ENCODE measurements at regions not wholly inside any gene's neighbourhood (a gene's known extent, or its start where the extent isn't known, plus 50 kb on each side); places are given as distances from the start of the nearest gene placed in this dataset.

GRCh38 chr16:51982715-51983680 is 563.9 kb downstream of the TOX3 start:
- TF ChIP-seq RAD21 (CRISPR knock-in tag; IDR thresholded peaks at IDR 0.05): peak; percentile 67
- TF ChIP-seq PPARG (CRISPR knock-in tag; conservative IDR thresholded peaks at IDR 0.05): 0 out of 2 replicates have a peak, but pooled peaks have one; percentile 18
- peak; percentile 80 for TF ChIP-seq CTCF (CRISPR knock-in tag; IDR thresholded peaks at IDR 0.05)
- TF ChIP-seq MXD4 (CRISPR knock-in tag; IDR thresholded peaks at IDR 0.05): no peak
- TF ChIP-seq HCFC1 (IDR thresholded peaks at IDR 0.05; ENCODE audit: low read depth, low read length): no peak
- TF ChIP-seq STAG1 (CRISPR knock-in tag; IDR thresholded peaks at IDR 0.05): peak; percentile 86
- TF ChIP-seq TCF7 (IDR thresholded peaks at IDR 0.05; ENCODE audit: low read depth): no peak
- TF ChIP-seq SMC3 (IDR thresholded peaks at IDR 0.05; ENCODE audit: low read length): peak; percentile 66
- TF ChIP-seq ARID3A (IDR thresholded peaks at IDR 0.05; ENCODE audit: low read depth, low read length): peak; percentile 49; the same call in 1 of the 2 replicates
- peak; percentile 62; the same call in 1 of the 2 replicates for TF ChIP-seq CREB1 (IDR thresholded peaks at IDR 0.05)
- 0 out of 2 replicates have a peak, but pooled peaks have one; percentile 35 for TF ChIP-seq CREB1 (CRISPR knock-in tag; IDR thresholded peaks at IDR 0.05)
- no peak for TF ChIP-seq ZNF44 (CRISPR knock-in tag; IDR thresholded peaks at IDR 0.05)
- TF ChIP-seq ZBTB2 (CRISPR knock-in tag; IDR thresholded peaks at IDR 0.05; ENCODE audit: low read depth): no peak
- 0 out of 2 replicates have a peak, but pooled peaks have one; percentile 8 for TF ChIP-seq FOXA3 (CRISPR knock-in tag; IDR thresholded peaks at IDR 0.05)
- POLR2A ChIA-PET: no interaction called here
- H3K79me2 ChIP-seq (ENCODE audit: insufficient read depth, low read length): no peaks in the 10 kb centered on the region
- no peak overlapping the region for H3K4me3 ChIP-seq (replicated peaks in 1 of 3; ENCODE audit: insufficient read depth in 1 of 3, low read depth in 2 of 3, low read length in 3 of 3)
- H3K4me1 ChIP-seq (ENCODE audit: insufficient read depth, low read length): no peaks in the 10 kb centered on the region
- ATAC-seq (peak; percentile 62), FAIRE-seq (peak; percentile 94), DNase-seq (ENCODE audit: low spot score) (peak; percentile 67)
- H3K9me3 ChIP-seq (ENCODE audit: low read length): no peaks in the 10 kb centered on the region
- no peaks in the 10 kb centered on the region for H3K27me3 ChIP-seq (ENCODE audit: control insufficient read depth in 1 of 2, insufficient read depth in 2 of 2, low read length in 2 of 2)
- in situ Hi-C loops (cut with HindIII; ENCODE audit: extremely low pct_ligation_motif_present, low pct_unique_long_range_greater_than_20kb): loop anchor here (5.0 kb wide), 1 partner anchor 166 kb away; no protein-coding TSS in a partner anchor
- no peaks in the 10 kb centered on the region for H4K20me1 ChIP-seq (ENCODE audit: insufficient read depth, low read length)
- CTCF ChIA-PET (ENCODE audit: low intra/inter-chr PET ratio, low total read pairs): interaction anchor here (0.9 to 1.5 kb wide), 4 partner anchors 165 to 1039 kb away, joined by 3 to 10 read pairs (median 4); no protein-coding TSS in a partner anchor
- no peak overlapping the region for H2AFZ ChIP-seq (ENCODE audit: low read length)
- H3K4me2 ChIP-seq (ENCODE audit: low read depth, low read length): no peak overlapping the region
- BruUV-seq (replicated peaks): no TSS peak
- no peak overlapping the region for H3K9ac ChIP-seq (ENCODE audit: insufficient read depth, low read depth, low read length)
- intact Hi-C loops (cut with micrococcal nuclease; ENCODE audit: unreplicated experiment): no loop called here
- H3K36me3 ChIP-seq (replicated peaks in 1 of 2; ENCODE audit: control insufficient read depth in 1 of 2, insufficient read depth in 2 of 2, low read length in 2 of 2): no peaks in the 10 kb centered on the region
- WGBS (ENCODE audit: low lambda C conversion rate): 11% methylated on average over 11 of the region's 11 CpGs
- H3K27ac ChIP-seq (ENCODE audit: extremely low read length, insufficient read depth, low read length): no peak overlapping the region
